Vagina (tissue), 2 donors: ENCODE measurements at regions not wholly inside any gene's neighbourhood (a gene's known extent, or its start where the extent isn't known, plus 50 kb on each side); places are given as distances from the start of the nearest gene placed in this dataset.

Experiments
- POLR2A ChIP-seq, 2 donors: fragments of 450-650 bp; IDR thresholded peaks; one replicate each; pipeline ENCODE4 v1.6.1; 2017; ENCODE audit warnings: antibody characterized with exemption in 2 of 2, mild to moderate bottlenecking in 2 of 2, moderate library complexity in 2 of 2
- POLR2AphosphoS5 ChIP-seq, 2 donors: sonication (generic); formaldehyde crosslinking; IDR thresholded peaks; one replicate each; pipeline ENCODE4 v1.9.0; 2017; ENCODE audit warnings: antibody characterized with exemption in 2 of 2, mild to moderate bottlenecking in 2 of 2, low read depth in 1 of 2; ENCODE audit not compliant: insufficient read depth in 1 of 2
- TF ChIP-seq, protein P1 (sequence below), 3 experiments: fragments of 450-650 bp in 2 of 3; fragments of 200-600 bp in 1 of 3; sonication (generic) in 1 of 3; IDR thresholded peaks; one replicate each; pipeline ENCODE4 v1.5.1; 2017 to 2019; ENCODE audit warnings: antibody characterized with exemption in 3 of 3, mild to moderate bottlenecking in 2 of 3, moderate library complexity in 2 of 3

DNA sequence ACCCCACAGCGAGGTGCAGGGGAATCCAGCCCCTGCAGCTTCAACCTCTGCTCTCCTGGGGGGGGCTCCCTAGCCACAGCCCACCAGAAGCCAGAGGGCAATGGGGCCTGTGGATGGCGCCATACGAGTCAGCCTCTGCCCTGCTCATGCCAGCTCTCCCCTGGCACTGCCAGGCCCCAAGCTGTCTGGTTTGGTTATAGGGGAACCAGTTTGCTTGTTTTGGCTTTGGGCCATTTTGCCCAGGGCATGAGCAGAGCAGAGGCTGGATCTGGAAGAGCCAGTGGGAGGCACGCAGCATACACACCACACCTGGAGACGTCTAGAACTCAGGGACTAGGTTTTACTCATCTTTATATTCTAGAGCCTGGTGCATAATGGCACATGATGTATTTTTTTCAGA lies 66.7 kb upstream of the SLC22A16 start:
- TF ChIP-seq, protein P1, sequence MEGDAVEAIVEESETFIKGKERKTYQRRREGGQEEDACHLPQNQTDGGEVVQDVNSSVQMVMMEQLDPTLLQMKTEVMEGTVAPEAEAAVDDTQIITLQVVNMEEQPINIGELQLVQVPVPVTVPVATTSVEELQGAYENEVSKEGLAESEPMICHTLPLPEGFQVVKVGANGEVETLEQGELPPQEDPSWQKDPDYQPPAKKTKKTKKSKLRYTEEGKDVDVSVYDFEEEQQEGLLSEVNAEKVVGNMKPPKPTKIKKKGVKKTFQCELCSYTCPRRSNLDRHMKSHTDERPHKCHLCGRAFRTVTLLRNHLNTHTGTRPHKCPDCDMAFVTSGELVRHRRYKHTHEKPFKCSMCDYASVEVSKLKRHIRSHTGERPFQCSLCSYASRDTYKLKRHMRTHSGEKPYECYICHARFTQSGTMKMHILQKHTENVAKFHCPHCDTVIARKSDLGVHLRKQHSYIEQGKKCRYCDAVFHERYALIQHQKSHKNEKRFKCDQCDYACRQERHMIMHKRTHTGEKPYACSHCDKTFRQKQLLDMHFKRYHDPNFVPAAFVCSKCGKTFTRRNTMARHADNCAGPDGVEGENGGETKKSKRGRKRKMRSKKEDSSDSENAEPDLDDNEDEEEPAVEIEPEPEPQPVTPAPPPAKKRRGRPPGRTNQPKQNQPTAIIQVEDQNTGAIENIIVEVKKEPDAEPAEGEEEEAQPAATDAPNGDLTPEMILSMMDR (IDR thresholded peaks at IDR 0.05) = no peak
- no peak for TF ChIP-seq POLR2AphosphoS5 (IDR thresholded peaks at IDR 0.05; ENCODE audit: insufficient read depth in 1 of 2, low read depth in 1 of 2)
- TF ChIP-seq POLR2A (IDR thresholded peaks at IDR 0.05) = no peak
